ENCODE measurements at regions not wholly inside any gene's neighbourhood (a gene's known extent, or its start where the extent isn't known, plus 50 kb on each side); places are given as distances from the start of the nearest gene placed in this dataset.

GRCh38 chr6:126812010-126812409 is 306.5 kb upstream of the RSPO3 start:
- intact Hi-C loops (cut with micrococcal nuclease), result no loop called here
- TF ChIP-seq CTCF (IDR thresholded peaks at IDR 0.05; ENCODE audit: borderline replicate concordance), result no peak
- no peak overlapping the region for H3K27ac ChIP-seq (replicated peaks)
- H3K27me3 ChIP-seq (ENCODE audit: low read depth), result peaks cover 17% of the 10 kb centered on the region
- H3K9me3 ChIP-seq (replicated peaks), result no peaks in the 10 kb centered on the region
- no peaks in the 10 kb centered on the region for H3K36me3 ChIP-seq
- no peak for DNase-seq
- no peaks in the 10 kb centered on the region for H3K4me1 ChIP-seq
- H3K4me3 ChIP-seq, result no peak overlapping the region

- no peak overlapping the region for H3K27ac ChIP-seq (replicated peaks)
Measured at GRCh38 chr6:126812651-126813050, 305.8 kb upstream of the RSPO3 start.

GRCh38 chr6:126820634-126821033 is 297.8 kb upstream of the RSPO3 start:
- no peak for DNase-seq
- no peak for TF ChIP-seq CTCF (IDR thresholded peaks at IDR 0.05; ENCODE audit: borderline replicate concordance)
- H3K27ac ChIP-seq (replicated peaks), result no peak overlapping the region
- H3K9me3 ChIP-seq (replicated peaks), result no peaks in the 10 kb centered on the region
- intact Hi-C loops (cut with micrococcal nuclease), result no loop called here
- H3K27me3 ChIP-seq (ENCODE audit: low read depth), result no peaks in the 10 kb centered on the region
- H3K4me3 ChIP-seq, result no peak overlapping the region
- no peaks in the 10 kb centered on the region for H3K36me3 ChIP-seq
- H3K4me1 ChIP-seq, result no peaks in the 10 kb centered on the region

More at GRCh38 chr6:126812651-126813050, 305.8 kb upstream of the RSPO3 start:
- DNase-seq, result no peak
- Histone ChIP-seq H3K9me3 (replicated peaks) (no peaks in the 10 kb centered on the region), H3K27me3 (ENCODE audit: low read depth) (peaks cover 11% of the 10 kb centered on the region), H3K36me3 (no peaks in the 10 kb centered on the region), H3K4me3 (no peak overlapping the region), H3K4me1 (no peaks in the 10 kb centered on the region)
- intact Hi-C loops (cut with micrococcal nuclease), result no loop called here
- TF ChIP-seq CTCF (IDR thresholded peaks at IDR 0.05; ENCODE audit: borderline replicate concordance), result no peak

- no peaks in the 10 kb centered on the region for H3K36me3 ChIP-seq
- no peak overlapping the region for H3K4me3 ChIP-seq
- no peaks in the 10 kb centered on the region for H3K9me3 ChIP-seq (replicated peaks)
- no peak for TF ChIP-seq CTCF (IDR thresholded peaks at IDR 0.05; ENCODE audit: borderline replicate concordance)
- H3K27ac ChIP-seq (replicated peaks), result no peak overlapping the region
- DNase-seq, result no peak
- no peaks in the 10 kb centered on the region for H3K4me1 ChIP-seq
- intact Hi-C loops (cut with micrococcal nuclease), result no loop called here
- H3K27me3 ChIP-seq (ENCODE audit: low read depth), result no peaks in the 10 kb centered on the region
Measured at GRCh38 chr6:126821706-126822105, 296.8 kb upstream of the RSPO3 start.

- H3K27me3 ChIP-seq (ENCODE audit: low read depth), result no peaks in the 10 kb centered on the region
- intact Hi-C loops (cut with micrococcal nuclease), result no loop called here
Measured at GRCh38 chr6:126824226-126824625, 294.2 kb upstream of the RSPO3 start.

More at GRCh38 chr6:126824226-126824625, 294.2 kb upstream of the RSPO3 start:
- Histone ChIP-seq H3K36me3 (no peaks in the 10 kb centered on the region), H3K27ac (replicated peaks) (no peak overlapping the region), H3K4me1 (no peaks in the 10 kb centered on the region), H3K9me3 (replicated peaks) (no peaks in the 10 kb centered on the region), H3K4me3 (no peak overlapping the region)
- DNase-seq, result no peak
- no peak for TF ChIP-seq CTCF (IDR thresholded peaks at IDR 0.05; ENCODE audit: borderline replicate concordance)

All from left ventricle myocardium inferior (tissue), 1 donor.